Caco-2 (cell line): ENCODE measurements at regions not wholly inside any gene's neighbourhood (a gene's known extent, or its start where the extent isn't known, plus 50 kb on each side); places are given as distances from the start of the nearest gene placed in this dataset.

Experiments
- BruUV-seq: library from RNA; stranded (reverse); fragments of 400-500 nt; replicated peaks from 2 replicates; lab custom pipeline; 2021; lab: Mats Ljungman, UMichigan
- CTCF ChIA-PET: fragments of 300-600 bp; sonication (Branson Sonifier 250); formaldehyde crosslinking; loops from one replicate; lab custom pipeline; 2022; ENCODE audit warnings: antibody characterized with exemption; lab: Charles Lee
- POLR2A ChIA-PET: fragments of 300-600 bp; sonication (Branson Sonifier 250); formaldehyde crosslinking; loops from one replicate; lab custom pipeline; 2022; ENCODE audit warnings: antibody characterized with exemption; lab: Charles Lee
- DNase-seq, 2 experiments: peaks; one replicate each; pipeline versions ENCODE4 v3.0.0 to v3.0.0-alpha.2; 2020 to 2022
- H3K27me3 ChIP-seq: replicated peaks from 2 replicates; pipeline ENCODE4 v1.6.0; 2011; ENCODE audit warnings: low read length; ENCODE audit not compliant: control insufficient read depth, insufficient read depth
- H3K36me3 ChIP-seq: 2 replicates; pipeline ENCODE4 v1.5.1; 2011; ENCODE audit warnings: low read length; ENCODE audit not compliant: control insufficient read depth, insufficient read depth
- H3K4me1 ChIP-seq: fragments of 250-450 bp; sonication (Bioruptor Pico); 2 replicates; pipeline ENCODE4 v1.5.1; 2020; ENCODE audit warnings: mild to moderate bottlenecking
- H3K4me3 ChIP-seq: 2 replicates; pipeline ENCODE4 v1.5.1; 2011; ENCODE audit warnings: low read depth, mild to moderate bottlenecking, control low read depth, low read length
- H3K9me3 ChIP-seq: fragments of 250-450 bp; sonication (Bioruptor Pico); 2 replicates; pipeline ENCODE4 v1.5.1; 2020; ENCODE audit warnings: mild to moderate bottlenecking, moderate library complexity
- H3K27ac Mint-ChIP-seq: one replicate; pipeline ENCODE4 v1.8.0; 2022; ENCODE audit warnings: mixed read lengths; ENCODE audit not compliant: unreplicated experiment
- H3K27me3 Mint-ChIP-seq: one replicate; pipeline ENCODE4 v1.8.0; 2022; ENCODE audit warnings: mixed read lengths; ENCODE audit not compliant: insufficient read depth, unreplicated experiment
- H3K36me3 Mint-ChIP-seq: one replicate; pipeline ENCODE4 v1.8.0; 2022; ENCODE audit warnings: mild to moderate bottlenecking, mixed read lengths; ENCODE audit not compliant: insufficient read depth, unreplicated experiment
- H3K4me1 Mint-ChIP-seq: one replicate; pipeline ENCODE4 v1.8.0; 2022; ENCODE audit warnings: low read depth, mixed read lengths; ENCODE audit not compliant: unreplicated experiment
- H3K4me3 Mint-ChIP-seq: one replicate; pipeline ENCODE4 v1.8.0; 2022; ENCODE audit warnings: mild to moderate bottlenecking, moderate library complexity, mixed read lengths; ENCODE audit not compliant: unreplicated experiment
- H3K9me3 Mint-ChIP-seq: one replicate; pipeline ENCODE4 v1.8.0; 2022; ENCODE audit warnings: mixed read lengths; ENCODE audit not compliant: unreplicated experiment
- intact Hi-C: fragments of 100-400 bp; cut with micrococcal nuclease; formaldehyde crosslinking; loops from one replicate; pipeline ENCODE4 v1.10.0; 2022; ENCODE audit not compliant: unreplicated experiment
- TF ChIP-seq, protein P1 (sequence below), 2 experiments: fragments of 200-600 bp in 1 of 2; IDR thresholded peaks; 1 replicate in 1 of 2; 2 replicates in 1 of 2; pipeline versions ENCODE4 v1.5.1 to v1.8.0; 2011 to 2022; ENCODE audit warnings: antibody characterized with exemption in 1 of 2, control low read depth in 1 of 2, inconsistent platforms in 1 of 2, low read depth in 1 of 2, low read length in 1 of 2, mild to moderate bottlenecking in 1 of 2, moderate library complexity in 1 of 2; ENCODE audit not compliant: insufficient read depth in 1 of 2, severe bottlenecking in 1 of 2, unreplicated experiment in 1 of 2

- H3K36me3 ChIP-seq, result 0 out of 2 replicates have a peak, but pooled peaks cover 1% of the 10 kb centered on the region
- intact Hi-C loops, result no loop called here
- no peak overlapping the region for H3K4me3 ChIP-seq
- BruUV-seq, result no TSS peak
- peaks cover 7% of the 10 kb centered on the region for H3K4me1 ChIP-seq
- H3K27me3 ChIP-seq, result no peaks in the 10 kb centered on the region
- no peaks in the 10 kb centered on the region for H3K9me3 Mint-ChIP-seq
- no peaks in the 10 kb centered on the region for H3K27me3 Mint-ChIP-seq
- H3K4me1 Mint-ChIP-seq, result peaks cover 7% of the 10 kb centered on the region
- H3K36me3 Mint-ChIP-seq, result no peaks in the 10 kb centered on the region
- H3K4me3 Mint-ChIP-seq, result no peak overlapping the region
- no peaks in the 10 kb centered on the region for H3K9me3 ChIP-seq
- TF ChIP-seq, protein P1, sequence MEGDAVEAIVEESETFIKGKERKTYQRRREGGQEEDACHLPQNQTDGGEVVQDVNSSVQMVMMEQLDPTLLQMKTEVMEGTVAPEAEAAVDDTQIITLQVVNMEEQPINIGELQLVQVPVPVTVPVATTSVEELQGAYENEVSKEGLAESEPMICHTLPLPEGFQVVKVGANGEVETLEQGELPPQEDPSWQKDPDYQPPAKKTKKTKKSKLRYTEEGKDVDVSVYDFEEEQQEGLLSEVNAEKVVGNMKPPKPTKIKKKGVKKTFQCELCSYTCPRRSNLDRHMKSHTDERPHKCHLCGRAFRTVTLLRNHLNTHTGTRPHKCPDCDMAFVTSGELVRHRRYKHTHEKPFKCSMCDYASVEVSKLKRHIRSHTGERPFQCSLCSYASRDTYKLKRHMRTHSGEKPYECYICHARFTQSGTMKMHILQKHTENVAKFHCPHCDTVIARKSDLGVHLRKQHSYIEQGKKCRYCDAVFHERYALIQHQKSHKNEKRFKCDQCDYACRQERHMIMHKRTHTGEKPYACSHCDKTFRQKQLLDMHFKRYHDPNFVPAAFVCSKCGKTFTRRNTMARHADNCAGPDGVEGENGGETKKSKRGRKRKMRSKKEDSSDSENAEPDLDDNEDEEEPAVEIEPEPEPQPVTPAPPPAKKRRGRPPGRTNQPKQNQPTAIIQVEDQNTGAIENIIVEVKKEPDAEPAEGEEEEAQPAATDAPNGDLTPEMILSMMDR (IDR thresholded peaks at IDR 0.05; ENCODE audit: insufficient read depth in 1 of 2, low read depth in 1 of 2, low read length in 1 of 2, severe bottlenecking in 1 of 2, unreplicated experiment in 1 of 2), result no peak
- no peak overlapping the region for H3K27ac Mint-ChIP-seq
- CTCF ChIA-PET, result no interaction called here
- POLR2A ChIA-PET, result no interaction called here
- DNase-seq, result no peak
Measured at GRCh38 chr7:17512181-17512675, 213.8 kb downstream of the AHR start.

- POLR2A ChIA-PET, result no interaction called here
Measured at GRCh38 chr7:17516771-17517170, 218.3 kb downstream of the AHR start.

DNA sequence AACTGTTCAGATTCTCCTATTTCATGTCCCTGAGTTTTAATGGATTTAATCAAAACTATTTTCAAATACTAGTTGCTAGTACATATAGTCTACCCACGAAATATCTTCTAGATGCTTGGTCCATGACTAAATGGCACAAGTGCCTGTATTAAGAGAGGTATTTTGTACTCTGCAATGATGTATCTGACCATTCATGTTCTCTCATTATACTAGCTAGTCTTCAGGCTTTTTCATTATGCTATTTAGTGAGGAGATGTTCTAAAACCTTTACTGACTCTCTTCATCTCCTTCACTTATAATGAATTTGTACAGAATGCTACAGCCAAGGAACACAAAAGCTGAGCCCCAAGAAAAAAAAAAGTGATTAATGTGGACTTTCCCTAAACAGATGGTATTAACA is 222.5 kb downstream of the AHR start:
- no peaks in the 10 kb centered on the region for H3K27me3 Mint-ChIP-seq
- CTCF ChIA-PET, result no interaction called here
- H3K36me3 ChIP-seq, result no peaks in the 10 kb centered on the region
- intact Hi-C loops, result loop anchor here (10.0 kb wide), 1 partner anchor 626 kb away; no protein-coding TSS in a partner anchor
- POLR2A ChIA-PET, result no interaction called here
- no peak overlapping the region for H3K27ac Mint-ChIP-seq
- H3K9me3 ChIP-seq, result no peaks in the 10 kb centered on the region
- H3K36me3 Mint-ChIP-seq, result no peaks in the 10 kb centered on the region
- H3K27me3 ChIP-seq, result no peaks in the 10 kb centered on the region
- H3K9me3 Mint-ChIP-seq, result no peaks in the 10 kb centered on the region
- H3K4me1 ChIP-seq, result peaks cover 19% of the 10 kb centered on the region
- H3K4me1 Mint-ChIP-seq, result no peaks in the 10 kb centered on the region
- DNase-seq, result no peak
- H3K4me3 Mint-ChIP-seq, result no peak overlapping the region
- H3K4me3 ChIP-seq, result no peak overlapping the region
- BruUV-seq, result no TSS peak
- TF ChIP-seq, protein P1 (IDR thresholded peaks at IDR 0.05; ENCODE audit: insufficient read depth in 1 of 2, low read depth in 1 of 2, low read length in 1 of 2, severe bottlenecking in 1 of 2, unreplicated experiment in 1 of 2), result no peak

More at GRCh38 chr7:17516771-17517170, 218.3 kb downstream of the AHR start:
- Mint-ChIP-seq H3K4me3 (no peak overlapping the region), H3K4me1 (no peaks in the 10 kb centered on the region), H3K27me3 (no peaks in the 10 kb centered on the region), H3K9me3 (no peaks in the 10 kb centered on the region), H3K27ac (no peak overlapping the region), H3K36me3 (no peaks in the 10 kb centered on the region)
- BruUV-seq, result no TSS peak
- no peak overlapping the region for H3K4me3 ChIP-seq
- TF ChIP-seq, protein P1 (IDR thresholded peaks at IDR 0.05; ENCODE audit: insufficient read depth in 1 of 2, low read depth in 1 of 2, low read length in 1 of 2, severe bottlenecking in 1 of 2, unreplicated experiment in 1 of 2), result no peak
- intact Hi-C loops, result no loop called here
- no peaks in the 10 kb centered on the region for H3K9me3 ChIP-seq
- no peaks in the 10 kb centered on the region for H3K4me1 ChIP-seq
- no peak for DNase-seq
- CTCF ChIA-PET, result no interaction called here
- H3K36me3 ChIP-seq, result no peaks in the 10 kb centered on the region
- H3K27me3 ChIP-seq, result no peaks in the 10 kb centered on the region
